Omental fat pad (tissue), 3 donors: ENCODE measurements at regions not wholly inside any gene's neighbourhood (a gene's known extent, or its start where the extent isn't known, plus 50 kb on each side); places are given as distances from the start of the nearest gene placed in this dataset.
"Not testable (repeated sequence)": the region's sequence is repeated elsewhere in the genome, so short reads cannot be mapped to it uniquely, and the experiment has no call there.

ENCODE experiments used
- ATAC-seq: fragments of 150-250 bp; one replicate; pipeline ENCODE4 v1.9.1; 2016; ENCODE audit warnings: mild to moderate bottlenecking, moderate library complexity; ENCODE audit not compliant: low FRiP score
- DNase-seq: peaks from one replicate; pipeline ENCODE4 v3.0.0-alpha.2; 2019; ENCODE audit warnings: low spot score
- CTCF ChIP-seq, 3 donors: fragments of 450-650 bp; IDR thresholded peaks; one replicate each; pipeline ENCODE4 v1.5.1; 2016 to 2017; ENCODE audit warnings: antibody characterized with exemption in 3 of 3, mild to moderate bottlenecking in 3 of 3, moderate library complexity in 2 of 3

GRCh38 chr17:71202449-71202848 is 918.4 kb upstream of the SOX9 start:
- ATAC-seq (no peak), DNase-seq (no peak)
- no peak for TF ChIP-seq CTCF (IDR thresholded peaks at IDR 0.05)

GRCh38 chr17:71203953-71204352 is 916.9 kb upstream of the SOX9 start:
- ATAC-seq, result no peak
- DNase-seq, result no peak
- TF ChIP-seq CTCF (IDR thresholded peaks at IDR 0.05), result no peak

GRCh38 chr17:71205951-71206350 is 914.9 kb upstream of the SOX9 start:
- not testable (repeated sequence) for DNase-seq, ATAC-seq

- ATAC-seq, result no peak
- no peak for TF ChIP-seq CTCF (IDR thresholded peaks at IDR 0.05)
- no peak for DNase-seq
Observed at GRCh38 chr17:71208111-71208704, 912.6 kb upstream of the SOX9 start.

- TF ChIP-seq CTCF (IDR thresholded peaks at IDR 0.05), result no peak
- no peak for ATAC-seq
Observed at GRCh38 chr17:71213936-71214335, 906.9 kb upstream of the SOX9 start.

GRCh38 chr17:71217769-71218168 is 903.1 kb upstream of the SOX9 start:
- no peak for TF ChIP-seq CTCF (IDR thresholded peaks at IDR 0.05)
- no peak for DNase-seq
- no peak for ATAC-seq

More at GRCh38 chr17:71213936-71214335, 906.9 kb upstream of the SOX9 start:
- no peak for DNase-seq

GRCh38 chr17:71224824-71225575 is 895.8 kb upstream of the SOX9 start:
- TF ChIP-seq CTCF (IDR thresholded peaks at IDR 0.05), result no peak
- DNase-seq, result no peak
- no peak for ATAC-seq
